GM19239 (cell line): ENCODE measurements at regions not wholly inside any gene's neighbourhood (a gene's known extent, or its start where the extent isn't known, plus 50 kb on each side); places are given as distances from the start of the nearest gene placed in this dataset.

ENCODE experiments used
- DNase-seq: peaks from one replicate; pipeline ENCODE4 v3.0.0; 2011; ENCODE audit warnings: low spot score; ENCODE audit not compliant: insufficient read length
- FAIRE-seq: peaks from 2 replicates; lab custom pipeline; 2011; peaks lifted over from hg19 to GRCh38; lab: Jason Lieb, UNC

DNA sequence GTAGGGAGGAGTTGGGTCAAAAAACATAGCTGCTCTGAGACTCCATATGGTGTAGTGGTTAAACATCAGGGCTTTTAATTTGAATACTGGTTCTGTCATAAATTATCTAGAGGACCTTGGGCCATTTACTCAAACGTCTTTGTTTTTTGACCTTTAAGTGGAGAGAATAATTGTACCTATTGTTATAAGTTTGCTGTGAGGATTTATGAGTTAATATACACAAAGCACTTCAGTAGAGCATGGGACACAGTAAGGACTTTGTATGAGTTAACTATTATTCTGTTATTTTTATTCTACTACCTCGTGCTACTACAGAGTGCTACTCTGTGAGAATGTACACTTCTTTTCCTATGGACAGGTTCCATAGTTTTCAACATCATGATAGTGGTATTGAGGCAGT is 123.7 kb upstream of the TNC start:
- DNase-seq (no peak), FAIRE-seq (no peak)

DNA sequence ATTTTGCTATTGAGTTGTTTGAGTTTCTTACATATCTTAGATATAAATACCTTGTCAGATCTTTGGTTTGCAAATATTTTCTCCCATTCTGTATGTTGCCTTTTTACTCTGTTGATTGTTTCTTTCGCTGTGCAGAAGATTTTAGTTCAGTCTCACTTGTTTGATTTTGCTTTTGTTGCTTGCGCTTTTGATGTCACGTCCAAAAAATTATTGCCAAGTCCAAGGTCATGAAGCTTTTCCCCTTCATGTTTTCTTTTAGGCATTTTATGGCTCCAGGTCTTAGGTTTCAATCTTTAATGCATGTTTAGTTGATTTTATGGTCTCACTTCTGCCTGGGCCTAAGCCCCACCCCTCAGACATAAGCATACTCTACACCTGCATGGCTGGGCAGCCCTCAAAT is 131.5 kb upstream of the TNC start:
- no peak for DNase-seq
- no peak for FAIRE-seq

DNA sequence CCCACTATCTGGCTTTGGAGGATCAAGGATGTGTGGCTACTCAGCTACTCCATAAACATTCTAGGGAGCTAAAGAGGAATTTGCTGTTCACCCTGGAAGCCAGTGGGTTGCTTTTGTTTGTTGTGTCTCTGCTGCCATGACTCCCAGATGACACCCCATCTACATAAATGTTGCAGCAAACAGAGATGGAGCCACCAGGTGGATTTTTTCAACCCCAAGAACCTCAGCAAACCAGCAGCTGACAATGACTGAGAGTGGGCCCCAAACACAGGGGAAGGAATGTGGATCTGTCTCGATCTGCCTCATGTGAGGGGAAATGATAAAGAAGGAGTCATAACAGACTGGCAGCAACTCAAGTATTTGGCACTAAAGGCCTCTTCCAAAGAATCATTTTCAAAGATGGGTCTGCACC is 132.7 kb upstream of the TNC start:
- no peak for DNase-seq
- no peak for FAIRE-seq

DNA sequence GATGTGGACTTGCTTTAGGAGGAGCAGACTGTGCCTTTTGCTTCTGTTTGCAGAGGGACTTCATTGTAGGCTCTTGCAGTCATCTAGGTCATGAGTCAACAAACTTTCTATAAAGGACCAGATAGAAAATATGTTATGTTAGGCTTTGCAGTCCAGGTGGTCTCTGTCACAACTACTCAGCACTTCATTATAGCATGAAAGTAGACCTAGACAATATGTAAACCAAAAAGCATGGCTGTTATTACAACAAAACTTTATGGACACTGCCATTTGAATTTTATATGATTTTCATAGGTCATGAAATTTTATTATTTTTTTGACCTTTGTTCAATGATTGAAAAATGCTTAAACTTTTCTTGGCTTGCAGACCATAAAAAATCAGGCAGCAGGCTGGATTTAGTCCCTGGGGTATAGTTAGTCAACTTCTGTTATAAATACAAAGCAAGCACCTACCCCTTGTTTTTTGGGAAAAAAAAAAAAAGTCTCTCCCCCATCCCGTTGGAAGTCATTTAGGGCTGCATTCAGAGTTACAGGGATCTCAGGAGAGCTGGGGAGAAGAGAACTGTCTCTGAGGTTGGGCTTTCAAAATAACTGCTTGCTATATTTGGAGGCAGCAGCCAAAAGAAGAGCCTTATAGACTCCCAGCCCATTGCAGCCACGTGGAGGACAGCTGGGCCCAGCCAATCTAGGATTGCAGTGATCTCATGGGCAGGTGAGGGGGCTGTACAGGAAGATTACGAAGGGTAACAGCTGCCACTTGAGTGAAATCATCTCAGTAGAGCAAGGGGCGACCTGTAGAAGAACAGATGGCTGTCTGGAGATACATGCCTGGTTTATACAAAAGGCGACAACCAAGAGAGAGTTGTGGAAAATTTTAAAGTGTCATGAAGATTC is 136.6 kb upstream of the TNC start:
- DNase-seq (no peak), FAIRE-seq (no peak)

DNA sequence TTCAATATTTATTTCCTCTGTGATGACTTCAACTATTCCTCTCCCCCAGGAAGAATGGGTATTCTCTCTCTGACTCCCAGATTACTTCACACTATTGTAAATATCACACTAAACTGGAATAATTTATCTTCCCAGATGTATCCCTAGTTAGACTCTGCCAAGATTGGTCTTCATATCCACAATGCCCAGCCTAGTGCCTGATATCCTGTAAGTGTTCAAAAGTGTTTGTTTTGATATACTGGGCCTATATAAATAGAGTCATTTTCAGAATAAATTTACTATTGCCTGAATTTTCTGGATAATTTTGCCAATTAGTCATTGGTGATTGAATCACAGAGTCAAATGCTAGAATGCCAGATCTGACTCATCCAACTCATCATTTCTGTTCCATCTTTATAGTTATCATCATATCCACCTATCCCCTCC is 143.7 kb upstream of the TNC start:
- FAIRE-seq (no peak), DNase-seq (no peak)

DNA sequence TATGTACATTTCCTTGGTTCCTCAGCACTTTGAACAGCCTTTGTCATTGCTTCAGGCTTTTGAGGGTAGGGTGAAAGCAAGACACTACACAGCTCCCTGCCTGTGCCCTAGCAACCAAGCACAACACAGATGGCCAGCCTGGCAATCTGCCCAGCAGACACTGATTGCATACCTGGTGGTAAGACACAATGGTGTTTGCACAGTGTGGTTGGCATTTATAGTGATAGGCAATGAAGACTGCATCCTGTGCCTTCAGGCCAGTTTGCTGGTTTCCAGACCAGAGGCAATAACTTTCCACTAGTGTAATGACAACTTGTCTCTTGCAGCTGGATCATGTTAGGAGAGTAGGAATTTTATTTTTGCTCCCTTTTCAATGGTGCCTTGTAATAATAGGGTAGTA is 144.5 kb upstream of the TNC start:
- FAIRE-seq (no peak), DNase-seq (no peak)

DNA sequence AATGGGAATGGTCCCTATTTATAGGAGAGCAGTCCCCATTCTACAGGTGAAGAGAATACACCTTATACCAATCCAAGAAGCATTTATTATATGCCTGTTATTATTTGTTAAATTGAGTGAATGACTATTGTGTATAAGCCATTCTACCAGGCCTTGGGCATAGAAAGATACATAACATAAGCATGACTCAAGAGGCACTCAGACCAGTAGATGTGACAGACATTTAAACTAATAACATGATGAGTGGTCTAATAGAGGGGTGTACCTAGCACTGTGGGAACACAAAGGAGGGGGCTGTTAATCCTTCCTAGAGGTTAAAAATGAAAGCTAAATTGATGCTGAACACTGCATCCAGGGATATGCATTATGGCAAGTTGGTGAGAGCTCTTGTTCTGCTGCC is 145.0 kb upstream of the TNC start:
- no peak for FAIRE-seq

DNA sequence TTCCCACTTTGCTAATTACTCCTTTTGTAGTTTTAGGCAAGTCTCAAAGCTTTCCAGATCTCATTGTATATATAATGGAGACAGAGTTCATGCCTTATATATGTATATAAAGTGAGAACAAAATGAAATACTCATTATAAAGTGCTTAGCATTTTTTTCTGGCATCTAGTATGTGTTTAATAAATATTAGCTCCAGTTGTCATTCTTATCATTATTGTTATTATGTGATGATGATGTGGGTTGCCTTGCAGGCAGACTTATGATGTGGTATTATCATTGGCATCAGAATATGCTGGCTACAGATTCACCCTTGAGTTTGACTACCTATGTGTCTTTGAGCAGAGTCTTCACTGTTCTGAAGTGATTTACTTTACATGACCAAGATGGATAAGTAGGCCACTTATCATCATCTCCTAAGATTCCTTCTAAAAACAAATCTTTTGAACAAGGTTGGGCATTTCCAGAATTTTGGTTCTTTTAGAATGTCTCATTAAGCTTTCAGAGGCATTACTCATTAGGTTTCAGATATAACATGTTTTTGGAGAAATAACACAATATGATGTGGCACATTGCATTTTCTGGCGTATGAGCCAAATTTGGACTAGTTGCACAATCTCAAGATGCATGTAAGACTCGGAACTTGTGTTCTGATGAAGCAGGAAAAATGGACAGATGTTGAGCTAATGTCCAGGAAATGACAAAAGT is 145.6 kb upstream of the TNC start:
- DNase-seq (no peak), FAIRE-seq (no peak)

More for the DNA sequence above, 145.0 kb upstream of the TNC start:
- no peak for DNase-seq

DNA sequence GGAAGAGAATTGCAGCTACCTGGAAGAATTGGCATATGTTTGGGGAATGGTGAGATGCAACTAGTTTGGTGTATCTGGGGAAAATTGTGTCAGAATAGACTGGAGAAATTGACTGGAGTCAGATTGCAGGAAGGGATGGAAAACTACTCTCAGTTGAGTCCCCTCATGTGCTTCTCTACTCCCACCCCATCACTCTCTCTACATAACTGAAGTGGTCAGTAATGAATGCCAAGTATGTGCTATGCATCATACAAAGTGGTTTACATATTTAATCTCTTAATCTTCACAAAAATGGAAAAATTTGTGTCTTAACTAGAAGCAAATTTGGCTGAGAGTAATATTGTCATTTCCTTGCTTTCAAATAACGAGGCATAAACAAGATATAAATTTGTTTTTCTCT is 146.4 kb upstream of the TNC start:
- DNase-seq (no peak), FAIRE-seq (no peak)

DNA sequence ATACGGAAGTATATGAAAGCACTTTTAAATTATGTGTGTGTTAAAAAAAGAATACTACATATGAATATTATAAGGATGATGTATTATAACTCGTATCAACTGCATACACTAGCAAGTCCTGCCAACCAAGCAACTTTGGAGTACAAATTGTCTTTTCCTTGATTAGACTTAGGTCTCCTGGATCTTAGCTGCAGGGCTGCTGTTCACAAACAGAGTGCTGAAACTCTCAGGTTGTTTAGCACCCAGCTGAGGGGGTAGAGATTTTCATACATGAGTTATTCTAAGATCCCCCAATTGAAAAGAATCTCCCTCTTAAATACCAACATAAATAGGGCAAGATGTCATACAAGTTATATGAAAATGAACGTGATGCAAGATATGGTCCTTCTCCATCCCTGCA is 149.8 kb upstream of the TNC start:
- FAIRE-seq = no peak
- DNase-seq = no peak

DNA sequence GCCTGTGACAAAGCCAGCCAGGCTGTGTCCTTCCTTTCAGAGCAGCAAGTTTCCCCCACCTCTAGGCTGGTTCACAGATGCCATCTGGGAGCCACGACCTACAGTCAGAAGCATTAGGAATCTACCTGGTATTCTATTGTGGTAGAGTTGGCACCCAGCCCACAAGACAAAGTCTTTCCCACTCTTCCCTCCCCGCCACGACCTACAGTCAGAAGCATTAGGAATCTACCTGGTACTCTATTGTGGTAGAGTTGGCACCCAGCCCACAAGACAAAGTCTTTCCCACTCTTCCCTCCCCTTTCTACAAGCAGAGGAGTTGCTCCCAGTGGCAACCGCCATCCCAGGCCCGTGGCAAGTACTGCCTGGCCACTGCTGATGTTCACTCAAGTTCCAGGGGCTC is 157.8 kb upstream of the TNC start:
- no peak for DNase-seq
- no peak for FAIRE-seq

DNA sequence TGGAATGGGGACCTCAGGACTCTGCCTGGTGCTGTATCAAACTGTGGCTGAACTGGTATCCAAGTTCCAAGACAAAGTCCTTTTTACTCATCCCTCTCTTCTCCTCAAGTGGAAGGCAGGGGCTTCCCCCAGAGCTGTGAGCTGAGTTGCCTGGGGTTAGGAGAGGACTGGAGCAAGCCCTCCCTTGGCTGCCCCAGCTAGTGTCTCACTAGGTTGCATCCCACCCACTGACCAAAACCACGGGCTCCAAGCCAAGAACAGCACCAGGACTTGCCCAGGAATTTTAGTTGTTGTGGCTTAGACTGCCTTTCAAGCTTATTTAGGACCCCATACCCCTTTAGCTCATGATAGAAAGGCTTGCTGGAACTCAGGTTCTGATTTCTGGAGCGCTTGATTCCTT is 158.7 kb upstream of the TNC start:
- DNase-seq (no peak), FAIRE-seq (no peak)

DNA sequence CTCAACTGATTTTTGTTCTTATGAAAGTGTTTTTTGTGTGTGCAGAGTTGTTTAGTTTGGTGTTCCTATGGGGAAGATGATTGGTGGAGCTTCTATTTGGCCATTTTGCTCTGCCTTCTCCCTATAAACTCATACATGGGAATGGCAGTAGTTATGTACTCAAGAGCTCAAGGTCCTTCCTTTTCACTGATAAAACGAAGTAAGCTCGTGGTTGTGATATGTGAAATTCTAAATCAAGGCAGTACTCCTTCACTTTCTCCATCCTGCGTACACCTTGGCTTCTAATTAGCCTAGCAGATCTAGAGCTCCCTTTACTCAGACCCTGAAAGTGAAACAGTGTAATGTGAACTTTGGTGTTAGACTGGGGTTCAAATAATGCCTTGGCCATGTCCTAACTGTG is 159.3 kb upstream of the TNC start:
- DNase-seq = no peak
- no peak for FAIRE-seq

DNA sequence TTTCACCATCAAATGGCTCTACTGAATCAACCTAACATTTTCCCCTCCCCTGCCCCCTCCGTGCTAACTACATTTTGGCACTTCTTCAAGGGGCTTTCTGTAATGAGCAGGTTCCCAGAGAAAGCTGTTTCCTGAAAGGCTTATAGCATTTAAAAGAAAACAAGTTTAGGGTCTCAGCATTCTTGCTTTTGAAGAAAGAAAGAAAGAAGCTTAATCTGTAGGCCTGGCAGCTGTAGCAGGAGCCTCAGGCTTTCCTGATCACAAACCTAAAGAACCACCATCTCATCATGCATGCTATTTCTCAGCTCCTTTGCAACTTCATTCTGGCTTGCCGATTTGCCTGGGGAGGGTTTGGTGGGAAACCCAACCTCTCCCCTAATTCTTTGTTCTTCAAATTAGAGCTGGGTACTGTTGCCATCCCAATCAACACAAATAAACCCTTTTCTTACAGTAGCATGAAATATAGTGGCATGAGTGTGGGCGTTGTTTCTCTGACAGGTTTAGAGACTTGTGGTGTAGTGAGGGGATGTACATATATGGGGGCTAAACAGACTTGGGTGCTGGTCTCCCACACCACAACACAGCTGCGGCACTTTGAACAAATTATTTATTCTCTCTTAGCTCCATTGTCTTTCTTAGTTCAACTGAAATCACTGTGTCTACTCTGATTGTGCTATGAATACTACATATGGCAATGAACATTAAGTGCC is 160.5 kb upstream of the TNC start:
- FAIRE-seq = no peak
- no peak for DNase-seq

DNA sequence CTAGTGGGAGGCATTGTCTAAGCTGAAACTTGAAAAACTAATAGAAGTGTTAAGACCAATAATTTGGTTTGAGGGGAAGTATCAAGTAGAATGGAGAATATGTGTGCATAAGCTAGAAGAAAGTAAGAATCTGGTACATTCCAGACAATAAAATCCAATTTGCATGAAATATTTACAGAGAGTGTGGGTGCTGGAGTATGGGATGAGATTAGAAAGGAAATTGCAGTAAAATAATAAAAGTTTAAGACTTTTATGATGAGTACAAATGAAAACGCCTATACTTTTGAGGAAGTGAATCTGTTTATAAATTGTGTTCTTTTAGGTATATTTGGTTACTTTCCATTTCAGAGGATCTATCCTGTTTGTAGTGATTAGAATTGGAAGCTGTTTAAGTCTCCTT is 165.4 kb upstream of the TNC start:
- FAIRE-seq (no peak), DNase-seq (no peak)

DNA sequence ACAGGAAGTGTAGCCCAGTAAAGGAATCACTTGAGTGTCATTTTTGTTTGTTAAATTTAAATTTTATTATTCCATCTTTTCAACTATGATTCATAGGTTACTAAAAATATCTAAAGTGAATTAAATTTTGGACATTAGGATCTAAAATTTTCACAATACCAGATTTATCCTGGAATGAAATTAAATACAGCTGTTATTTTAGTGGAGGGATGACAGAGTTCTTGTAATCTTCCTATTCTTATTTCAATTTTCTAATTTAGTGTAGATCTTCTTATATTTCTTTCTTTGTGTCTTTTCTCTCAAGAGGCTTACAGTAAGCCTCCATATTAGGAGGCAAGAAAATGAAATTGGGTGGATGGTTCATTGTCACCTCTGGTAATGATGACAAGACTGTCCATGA is 167.9 kb upstream of the TNC start:
- FAIRE-seq = no peak
- no peak for DNase-seq

DNA sequence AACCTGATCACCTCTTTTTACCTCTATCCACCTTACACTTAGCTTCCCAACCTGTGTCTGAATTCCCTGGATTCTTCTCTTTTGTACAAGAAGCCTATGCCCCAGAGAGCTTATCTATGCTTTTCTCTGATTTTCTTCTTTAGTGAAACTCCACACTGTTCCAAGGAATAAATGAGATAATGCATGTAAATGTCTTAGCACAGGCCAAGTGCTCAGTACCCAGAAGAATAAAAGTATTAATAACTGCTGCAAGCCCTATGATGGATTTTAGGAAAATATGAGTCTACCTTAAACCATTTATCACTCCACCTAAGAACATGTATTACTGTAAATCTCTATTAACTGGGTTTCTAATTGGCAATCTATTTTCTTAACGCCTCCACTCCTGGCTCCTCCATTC is 168.5 kb upstream of the TNC start:
- FAIRE-seq = no peak

DNA sequence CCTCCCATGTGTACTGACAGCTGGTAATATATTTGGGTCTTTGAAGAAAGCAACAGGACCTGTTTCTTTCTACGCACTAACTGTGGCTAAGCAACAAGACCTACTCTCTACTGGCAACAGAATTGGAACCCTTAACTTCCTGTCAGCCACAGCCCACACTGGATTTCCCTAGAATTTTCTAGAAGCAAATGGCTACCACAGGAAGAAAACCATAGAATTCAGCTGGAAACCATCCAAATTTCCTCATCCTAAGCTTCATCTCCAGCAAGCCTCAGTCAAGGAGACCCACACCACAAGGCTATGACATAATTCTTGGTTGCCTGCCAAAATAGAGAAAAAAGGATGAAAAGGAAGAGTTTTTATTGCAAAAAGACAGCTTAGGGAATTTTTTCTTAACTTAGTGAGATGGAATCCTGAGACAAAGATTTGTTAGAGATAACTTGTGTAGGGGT is 171.8 kb upstream of the TNC start:
- FAIRE-seq (no peak), DNase-seq (no peak)

More for the DNA sequence above, 168.5 kb upstream of the TNC start:
- DNase-seq = no peak

DNA sequence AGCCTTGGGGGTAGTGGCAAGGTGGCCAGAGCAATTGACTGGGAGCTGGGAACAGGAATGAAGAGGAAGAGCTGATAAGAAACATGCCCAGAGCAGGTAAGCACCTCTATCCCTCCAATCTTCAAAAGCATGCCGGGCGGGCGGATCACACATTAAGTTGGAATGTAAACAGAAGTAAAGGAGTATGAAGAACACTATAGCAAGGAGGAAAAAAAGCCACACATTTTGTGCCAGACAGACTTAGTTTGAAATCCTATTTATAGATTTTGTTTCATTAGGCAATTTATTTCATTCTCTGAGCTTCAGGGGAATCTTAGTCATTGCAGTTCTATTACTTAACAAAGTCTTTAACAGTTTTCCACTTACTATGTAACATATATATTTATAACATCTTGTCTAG is 173.9 kb upstream of the TNC start:
- DNase-seq (no peak), FAIRE-seq (no peak)

DNA sequence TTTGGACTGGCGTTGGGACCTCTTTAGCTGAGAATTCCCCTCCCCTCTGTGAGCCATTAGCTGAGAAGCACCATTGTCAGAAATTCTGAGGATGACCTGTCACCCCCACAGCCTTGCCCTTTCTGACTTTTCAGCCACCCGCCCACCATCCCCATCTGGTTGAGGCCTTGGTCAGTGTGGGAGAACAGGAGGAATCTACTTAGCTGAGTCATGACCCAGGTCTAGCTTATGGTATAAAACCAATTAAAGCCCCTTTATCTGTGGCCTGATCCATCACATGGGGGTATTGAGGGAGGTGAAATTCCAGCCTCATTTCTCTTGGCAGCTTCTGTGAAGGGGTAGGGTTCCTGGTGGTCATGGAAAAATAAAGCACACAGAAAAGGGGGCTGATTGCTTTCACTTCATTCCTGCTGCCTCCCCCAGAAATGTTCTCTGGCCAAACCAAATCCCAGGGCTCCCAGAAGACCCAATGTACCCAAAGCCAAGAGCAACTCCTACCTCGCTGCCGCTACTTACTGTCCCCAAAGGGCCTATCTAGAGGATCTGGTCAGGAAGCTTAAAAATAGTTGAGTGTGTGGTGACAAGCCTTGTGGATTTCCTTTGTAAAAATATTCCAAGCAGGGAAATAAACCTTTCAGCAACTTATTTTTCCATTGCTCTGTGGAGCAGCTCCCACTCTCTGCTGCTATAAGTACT is 174.8 kb upstream of the TNC start:
- FAIRE-seq (no peak), DNase-seq (no peak)
